Lung (tissue), 11 donors: ENCODE measurements at regions not wholly inside any gene's neighbourhood (a gene's known extent, or its start where the extent isn't known, plus 50 kb on each side); places are given as distances from the start of the nearest gene placed in this dataset.

Experiments used
- ATAC-seq: fragments of 200-7000 bp; cut with Tn5 transposase; one replicate; pipeline ENCODE4 v1.9.1; 2020; ENCODE audit warnings: moderate number of reproducible peaks; ENCODE audit not compliant: insufficient read depth, low FRiP score
- DNase-seq, 3 donors: peaks; one replicate each; pipeline ENCODE4 v3.0.0-alpha.2; 2013 to 2017
- H3K27ac ChIP-seq, 2 donors: one replicate each; pipeline ENCODE4 v1.5.1; 2013; ENCODE audit warnings: mild to moderate bottlenecking in 2 of 2, moderate library complexity in 2 of 2, control low read depth in 1 of 2, inconsistent platforms in 1 of 2, low read depth in 1 of 2, low read length in 1 of 2
- H3K27me3 ChIP-seq, 3 donors: one replicate each; pipeline ENCODE4 v1.5.1; 2013; ENCODE audit warnings: low read length in 2 of 3; ENCODE audit not compliant: control insufficient read depth in 3 of 3, insufficient read depth in 3 of 3
- H3K36me3 ChIP-seq, 4 donors: one replicate each; pipeline ENCODE4 v1.5.1; 2013; ENCODE audit warnings: low read length in 4 of 4, mild to moderate bottlenecking in 1 of 4, moderate library complexity in 1 of 4; ENCODE audit not compliant: control insufficient read depth in 4 of 4, insufficient read depth in 4 of 4
- H3K4me1 ChIP-seq, 5 donors: one replicate each; pipeline ENCODE4 v1.5.1; 2013; ENCODE audit warnings: low read length in 5 of 5, mild to moderate bottlenecking in 2 of 5, moderate library complexity in 1 of 5; ENCODE audit not compliant: control insufficient read depth in 5 of 5, insufficient read depth in 5 of 5
- H3K4me3 ChIP-seq: one replicate; pipeline ENCODE4 v1.5.1; 2013; ENCODE audit warnings: mild to moderate bottlenecking, control low read depth, moderate library complexity
- H3K9ac ChIP-seq, 2 donors: one replicate each; pipeline ENCODE4 v1.5.1; 2013; ENCODE audit warnings: low read length in 2 of 2, control low read depth in 1 of 2; ENCODE audit not compliant: insufficient read depth in 1 of 2
- H3K9me3 ChIP-seq, 4 donors: one replicate each; pipeline ENCODE4 v1.5.1; 2013; ENCODE audit warnings: low read length in 3 of 4, mild to moderate bottlenecking in 1 of 4, moderate library complexity in 1 of 4; ENCODE audit not compliant: control insufficient read depth in 4 of 4, insufficient read depth in 3 of 4
- CTCF ChIP-seq: IDR thresholded peaks from 2 replicates; pipeline ENCODE4 v1.5.1; 2012; ENCODE audit warnings: mild to moderate bottlenecking; ENCODE audit errors: control extremely low read depth, extremely low read depth
- WGBS, 2 donors: extraction: QIAGEN DNeasy Blood & Tissue Kit; methylation state at CpG; one replicate each; pipeline ENCODE4 v1.1.7; 2013; 5-methylcytosine and 5-hydroxymethylcytosine counted together
- donor health status: control.
- donor health status: control.
- donor health status: Bipolar disorder and iron deficiency.
- donor health status: healthy.
- donor health status: DM: yes; HTN: yes; CAD: no.

GRCh38 chr5:5906778-5907177, 471.6 kb downstream of the MED10 start:
- WGBS, 2 donors, result 87 to 88% methylated on average over 3 of the region's 3 CpGs
- DNase-seq (no peak), ATAC-seq (no peak)
- no peak overlapping the region for H3K27ac ChIP-seq
- no peaks in the 10 kb centered on the region for H3K36me3 ChIP-seq
- no peaks in the 10 kb centered on the region for H3K4me1 ChIP-seq
- H3K4me3 ChIP-seq, result no peak overlapping the region
- no peak for TF ChIP-seq CTCF
- H3K9me3 ChIP-seq, result no peaks in the 10 kb centered on the region
- H3K9ac ChIP-seq, result no peak overlapping the region
- no peaks in the 10 kb centered on the region for H3K27me3 ChIP-seq

GRCh38 chr5:5905186-5905585, 473.2 kb downstream of the MED10 start:
- no peak for ATAC-seq
- Histone ChIP-seq H3K4me3 (no peak overlapping the region), H3K9me3 (no peaks in the 10 kb centered on the region), H3K9ac (no peak overlapping the region), H3K4me1 (no peaks in the 10 kb centered on the region), H3K27me3 (no peaks in the 10 kb centered on the region), H3K36me3 (no peaks in the 10 kb centered on the region), H3K27ac (no peak overlapping the region)
- no peak for TF ChIP-seq CTCF
- no peak for DNase-seq
- 83 to 88% methylated on average over 2 of the region's 2 CpGs for WGBS, 2 donors

- H3K27ac ChIP-seq, result no peak overlapping the region
- H3K9me3 ChIP-seq, result no peaks in the 10 kb centered on the region
- no peaks in the 10 kb centered on the region for H3K4me1 ChIP-seq
- H3K4me3 ChIP-seq, result no peak overlapping the region
- H3K27me3 ChIP-seq, result no peaks in the 10 kb centered on the region
- ATAC-seq, result no peak
- 70 to 83% methylated on average over 4 of the region's 4 CpGs for WGBS, 2 donors
- no peak for DNase-seq
- H3K9ac ChIP-seq, result no peak overlapping the region
- H3K36me3 ChIP-seq, result no peaks in the 10 kb centered on the region
- no peak for TF ChIP-seq CTCF
Observed at GRCh38 chr5:5904113-5904512, 474.2 kb downstream of the MED10 start.
